ENCODE measurements at regions not wholly inside any gene's neighbourhood (a gene's known extent, or its start where the extent isn't known, plus 50 kb on each side); places are given as distances from the start of the nearest gene placed in this dataset.

- H3F3A ChIP-seq (ENCODE audit: insufficient read depth, low read length), result no peaks in the 10 kb centered on the region
- no peak overlapping the region for H3K9ac ChIP-seq (ENCODE audit: low read length)
- no peak overlapping the region for H3K4me2 ChIP-seq (ENCODE audit: low read depth, low read length)
- no peaks in the 10 kb centered on the region for H3K9me3 ChIP-seq (replicated peaks; ENCODE audit: insufficient read depth, low read length)
- no peak for DNase-seq
- H3K27me3 ChIP-seq (replicated peaks; ENCODE audit: insufficient read depth, low read length), result no peaks in the 10 kb centered on the region
- no peaks in the 10 kb centered on the region for H3K79me2 ChIP-seq (ENCODE audit: low read length)
- TF ChIP-seq EZH2phosphoT487 (IDR thresholded peaks at IDR 0.05; ENCODE audit: low read length) (no peak), EZH2 (optimal IDR thresholded peaks at IDR 0.05; ENCODE audit: low read depth, low read length) (no peak), CTCF (IDR thresholded peaks at IDR 0.05; ENCODE audit: low read length) (no peak)
- no peak overlapping the region for H2AFZ ChIP-seq (ENCODE audit: low read length)
- H3K4me3 ChIP-seq (ENCODE audit: low read length), result no peak overlapping the region
- H3K4me1 ChIP-seq (ENCODE audit: low read length), result no peaks in the 10 kb centered on the region
- H3K27ac ChIP-seq (ENCODE audit: low read length), result no peak overlapping the region
- no peaks in the 10 kb centered on the region for H3K36me3 ChIP-seq (replicated peaks; ENCODE audit: insufficient read depth, low read length)
- H3K9me2 ChIP-seq (replicated peaks; ENCODE audit: insufficient read depth, low read length), result no peaks in the 10 kb centered on the region
- no peaks in the 10 kb centered on the region for H4K20me1 ChIP-seq (ENCODE audit: insufficient read depth, low read length)
These were observed 252.9 kb upstream of the SMIM31 start for GRCh38 chr4:164501074-164501473.

- Histone ChIP-seq H3K36me3 (replicated peaks; ENCODE audit: insufficient read depth, low read length) (no peaks in the 10 kb centered on the region), H3K4me2 (ENCODE audit: low read depth, low read length) (no peak overlapping the region), H3K9ac (ENCODE audit: low read length) (no peak overlapping the region), H3K79me2 (ENCODE audit: low read length) (no peaks in the 10 kb centered on the region), H3F3A (ENCODE audit: insufficient read depth, low read length) (no peaks in the 10 kb centered on the region), H3K4me1 (ENCODE audit: low read length) (no peaks in the 10 kb centered on the region), H3K27me3 (replicated peaks; ENCODE audit: insufficient read depth, low read length) (no peaks in the 10 kb centered on the region), H3K27ac (ENCODE audit: low read length) (no peak overlapping the region), H3K4me3 (ENCODE audit: low read length) (no peak overlapping the region), H4K20me1 (ENCODE audit: insufficient read depth, low read length) (no peaks in the 10 kb centered on the region), H3K9me3 (replicated peaks; ENCODE audit: insufficient read depth, low read length) (no peaks in the 10 kb centered on the region), H2AFZ (ENCODE audit: low read length) (no peak overlapping the region), H3K9me2 (replicated peaks; ENCODE audit: insufficient read depth, low read length) (no peaks in the 10 kb centered on the region)
- TF ChIP-seq EZH2 (optimal IDR thresholded peaks at IDR 0.05; ENCODE audit: low read depth, low read length) (no peak), CTCF (IDR thresholded peaks at IDR 0.05; ENCODE audit: low read length) (no peak), EZH2phosphoT487 (IDR thresholded peaks at IDR 0.05; ENCODE audit: low read length) (no peak)
- DNase-seq, result no peak
These were observed 250.1 kb upstream of the SMIM31 start for GRCh38 chr4:164503874-164504273.

- H2AFZ ChIP-seq (ENCODE audit: low read length), result no peak overlapping the region
- no peaks in the 10 kb centered on the region for H3K9me3 ChIP-seq (replicated peaks; ENCODE audit: insufficient read depth, low read length)
These were observed 245.8 kb upstream of the SMIM31 start for GRCh38 chr4:164508097-164508496.

More at GRCh38 chr4:164508097-164508496, 245.8 kb upstream of the SMIM31 start:
- Histone ChIP-seq H3K27me3 (replicated peaks; ENCODE audit: insufficient read depth, low read length) (no peaks in the 10 kb centered on the region), H3F3A (ENCODE audit: insufficient read depth, low read length) (no peaks in the 10 kb centered on the region), H3K4me3 (ENCODE audit: low read length) (no peak overlapping the region), H3K36me3 (replicated peaks; ENCODE audit: insufficient read depth, low read length) (no peaks in the 10 kb centered on the region), H3K27ac (ENCODE audit: low read length) (no peak overlapping the region), H3K9me2 (replicated peaks; ENCODE audit: insufficient read depth, low read length) (no peaks in the 10 kb centered on the region), H4K20me1 (ENCODE audit: insufficient read depth, low read length) (no peaks in the 10 kb centered on the region), H3K4me1 (ENCODE audit: low read length) (no peaks in the 10 kb centered on the region), H3K9ac (ENCODE audit: low read length) (no peak overlapping the region), H3K79me2 (ENCODE audit: low read length) (no peaks in the 10 kb centered on the region), H3K4me2 (ENCODE audit: low read depth, low read length) (no peak overlapping the region)
- TF ChIP-seq EZH2 (optimal IDR thresholded peaks at IDR 0.05; ENCODE audit: low read depth, low read length) (no peak), EZH2phosphoT487 (IDR thresholded peaks at IDR 0.05; ENCODE audit: low read length) (no peak), CTCF (IDR thresholded peaks at IDR 0.05; ENCODE audit: low read length) (no peak)
- DNase-seq, result no peak
